GM21447 (cell line): ENCODE measurements at regions not wholly inside any gene's neighbourhood (a gene's known extent, or its start where the extent isn't known, plus 50 kb on each side); places are given as distances from the start of the nearest gene placed in this dataset.

Experiments
- ATAC-seq: cut with Tn5 transposase; IDR thresholded peaks from one replicate; pipeline ENCODE4 v1.9.1; 2021; ENCODE audit not compliant: unreplicated experiment

GRCh38 chr15:94889153-94889552, 657.8 kb downstream of the MCTP2 start:
- ATAC-seq = no peak

- no peak for ATAC-seq
These were observed 661.7 kb downstream of the MCTP2 start for GRCh38 chr15:94893091-94893490.

DNA sequence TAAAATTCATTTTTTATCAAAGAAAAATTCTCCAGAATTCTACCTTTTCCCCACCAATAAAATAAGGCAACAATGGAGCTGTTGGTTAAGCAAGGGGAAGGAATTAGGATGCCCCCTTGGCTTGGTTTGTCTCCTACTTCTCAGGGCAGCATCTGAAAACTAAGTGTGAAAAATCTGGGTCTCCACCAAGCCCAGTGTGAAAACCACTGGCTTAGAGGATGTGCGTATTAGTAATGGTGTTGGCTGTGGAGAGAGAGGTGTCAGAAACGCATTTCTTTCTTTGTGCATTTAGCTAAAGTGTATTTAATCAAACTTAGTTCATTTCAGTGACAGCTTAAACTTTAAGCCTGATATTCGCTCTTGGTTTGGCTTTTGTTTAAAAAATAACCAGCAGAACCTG, 662.7 kb downstream of the MCTP2 start:
- ATAC-seq = no peak

DNA sequence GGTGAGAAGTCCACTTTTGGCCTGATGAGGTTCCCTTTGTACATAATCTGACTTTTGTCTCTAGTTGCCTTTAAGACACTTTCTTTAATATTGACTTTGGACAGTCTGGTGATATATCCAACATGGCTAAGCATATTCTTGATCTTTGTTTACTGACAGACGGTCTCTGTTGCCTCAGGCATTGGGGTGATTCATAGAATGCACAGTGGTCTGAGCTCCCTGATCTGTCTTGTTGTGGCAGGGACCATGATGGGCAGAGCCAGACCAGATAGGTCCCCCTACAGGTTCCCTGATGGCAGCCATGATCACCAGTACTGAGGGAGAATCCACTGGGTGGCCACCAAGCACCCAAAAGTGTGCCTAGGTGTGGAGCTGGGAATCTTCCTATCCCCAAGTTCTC, 678.1 kb downstream of the MCTP2 start:
- no peak for ATAC-seq

GRCh38 chr15:94910166-94910565, 678.8 kb downstream of the MCTP2 start:
- no peak for ATAC-seq

GRCh38 chr15:94912760-94913159, 681.4 kb downstream of the MCTP2 start:
- ATAC-seq = no peak

GRCh38 chr15:94917068-94917467, 685.7 kb downstream of the MCTP2 start:
- no peak for ATAC-seq

- ATAC-seq = no peak
These were observed 690.6 kb downstream of the MCTP2 start for GRCh38 chr15:94921936-94922335.

DNA sequence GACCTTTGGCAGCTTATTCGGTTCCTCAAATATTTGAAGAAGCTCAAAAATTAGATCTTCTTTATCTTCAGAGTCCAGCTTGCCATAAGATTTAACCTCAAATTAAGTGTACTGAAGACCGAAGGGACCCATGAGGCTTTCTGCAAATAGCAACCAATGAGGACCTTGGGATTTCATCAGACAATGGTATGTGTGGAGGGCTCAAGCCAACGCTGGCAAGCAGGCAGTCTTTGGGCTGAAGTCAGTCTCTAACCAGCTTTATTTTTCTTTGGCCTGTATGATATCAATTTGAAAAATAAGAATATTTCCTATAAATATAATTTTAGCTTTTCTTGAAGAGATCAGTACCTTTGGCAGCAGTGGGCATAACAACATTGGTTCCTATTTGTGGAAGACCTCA, 692.7 kb downstream of the MCTP2 start:
- no peak for ATAC-seq

GRCh38 chr15:94924971-94925598, 693.7 kb downstream of the MCTP2 start:
- ATAC-seq = no peak

DNA sequence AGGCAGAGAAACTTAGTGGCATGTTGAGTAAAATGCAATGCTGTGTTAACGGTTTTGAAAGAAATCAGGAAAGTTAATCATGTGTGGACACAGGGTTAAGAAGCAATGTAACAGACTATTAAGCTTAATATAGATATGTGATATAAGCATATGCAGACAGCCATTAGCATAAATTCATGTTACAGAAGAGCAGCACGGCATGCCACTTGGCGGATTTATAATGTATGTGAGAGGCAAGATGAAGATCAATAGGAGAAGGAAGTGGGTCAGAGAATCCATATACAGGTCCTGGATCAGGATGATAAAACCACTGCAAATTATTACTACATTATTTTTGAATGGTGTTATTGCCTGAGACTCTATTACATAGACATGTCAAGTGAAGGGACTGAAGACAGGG, 694.3 kb downstream of the MCTP2 start:
- ATAC-seq = no peak

GRCh38 chr15:94927003-94927402, 695.6 kb downstream of the MCTP2 start:
- no peak for ATAC-seq

GRCh38 chr15:94929282-94929681, 697.9 kb downstream of the MCTP2 start:
- ATAC-seq = no peak

GRCh38 chr15:94930441-94930840, 699.1 kb downstream of the MCTP2 start:
- ATAC-seq = no peak

DNA sequence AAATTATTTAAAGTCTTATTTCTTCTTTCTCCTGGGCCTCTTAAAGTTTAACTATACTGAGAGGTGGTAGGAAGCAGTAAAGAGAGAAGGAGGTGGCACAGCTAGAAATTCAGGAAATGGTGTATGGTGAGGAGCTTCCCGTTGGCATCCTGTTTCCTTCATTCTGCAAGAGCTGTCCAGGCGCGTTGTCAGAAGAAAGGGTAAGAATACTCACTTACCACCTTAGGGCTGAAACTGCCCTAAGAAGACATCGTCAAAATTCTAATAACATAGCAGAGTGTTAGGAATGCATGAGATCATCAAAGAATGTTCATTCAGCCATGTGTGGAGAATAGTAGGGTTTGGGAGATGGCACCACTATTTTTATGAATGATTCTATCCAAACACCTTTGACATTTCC, 699.6 kb downstream of the MCTP2 start:
- ATAC-seq = no peak

- no peak for ATAC-seq
These were observed 703.1 kb downstream of the MCTP2 start for GRCh38 chr15:94934440-94934839.

DNA sequence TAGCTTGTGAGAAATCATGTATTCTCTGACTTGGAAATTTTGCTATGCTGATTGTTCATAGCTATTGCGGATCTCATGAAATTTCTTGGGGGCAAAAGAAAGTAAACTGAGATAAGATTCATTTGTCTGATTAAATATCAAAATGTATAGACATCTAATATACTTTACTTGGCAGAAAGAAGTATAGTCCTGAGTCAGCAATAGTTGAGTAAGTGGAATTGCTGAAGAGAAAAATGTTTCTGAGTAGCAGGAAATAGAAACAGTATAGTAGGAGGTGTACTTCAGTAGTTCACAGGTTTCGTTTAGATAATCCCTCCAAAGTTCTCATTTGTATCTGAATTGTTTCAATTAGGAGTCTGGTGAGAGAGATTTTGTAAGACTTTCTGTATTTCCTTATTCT, 705.9 kb downstream of the MCTP2 start:
- ATAC-seq = no peak

- no peak for ATAC-seq
These were observed 712.5 kb downstream of the MCTP2 start for GRCh38 chr15:94943888-94944287.

- no peak for ATAC-seq
These were observed 720.2 kb downstream of the MCTP2 start for GRCh38 chr15:94951538-94951937.

- ATAC-seq = no peak
These were observed 732.6 kb downstream of the MCTP2 start for GRCh38 chr15:94963953-94964352.

DNA sequence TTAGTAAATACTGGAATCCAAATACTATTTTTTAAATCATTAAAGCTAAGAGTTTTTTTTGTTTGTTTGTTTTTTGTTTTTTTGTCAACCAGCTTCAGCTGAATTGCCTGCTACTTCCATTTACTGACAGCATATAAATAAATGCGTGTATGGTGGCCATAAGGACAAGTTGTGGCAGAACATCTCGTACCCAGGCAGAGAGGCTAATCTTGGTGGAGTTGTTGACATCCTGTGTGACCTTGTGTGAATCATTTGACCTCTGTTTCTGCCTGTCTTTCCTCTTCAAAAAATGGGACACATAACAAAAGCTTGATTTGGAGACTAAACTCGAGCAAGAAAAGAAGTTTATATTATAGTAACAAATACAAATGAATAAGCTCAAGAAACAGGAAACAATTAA, 734.2 kb downstream of the MCTP2 start:
- ATAC-seq = no peak

DNA sequence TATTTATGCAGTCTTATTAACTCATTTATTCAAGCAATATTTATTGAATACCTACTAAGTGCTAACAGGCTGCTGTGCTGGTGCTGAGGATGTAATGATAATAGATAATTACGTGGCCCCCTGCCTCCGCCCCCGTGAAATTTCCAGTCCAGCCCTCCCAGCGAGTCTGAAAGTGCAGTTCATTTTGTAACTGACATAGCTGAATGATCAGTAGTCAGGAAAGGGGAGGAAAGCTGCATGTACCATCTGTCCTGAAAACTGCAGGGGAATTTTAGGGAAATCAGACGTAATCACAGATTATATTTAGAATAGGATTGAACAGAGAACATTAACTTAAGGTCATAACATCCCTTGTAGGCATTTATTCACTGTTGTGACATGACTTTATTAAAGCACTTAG, 736.8 kb downstream of the MCTP2 start:
- ATAC-seq = no peak

GRCh38 chr15:94970096-94970495, 738.7 kb downstream of the MCTP2 start:
- no peak for ATAC-seq

- ATAC-seq = no peak
These were observed 739.4 kb downstream of the MCTP2 start for GRCh38 chr15:94970802-94971201.
